ENCODE measurements at regions not wholly inside any gene's neighbourhood (a gene's known extent, or its start where the extent isn't known, plus 50 kb on each side); places are given as distances from the start of the nearest gene placed in this dataset.

DNA sequence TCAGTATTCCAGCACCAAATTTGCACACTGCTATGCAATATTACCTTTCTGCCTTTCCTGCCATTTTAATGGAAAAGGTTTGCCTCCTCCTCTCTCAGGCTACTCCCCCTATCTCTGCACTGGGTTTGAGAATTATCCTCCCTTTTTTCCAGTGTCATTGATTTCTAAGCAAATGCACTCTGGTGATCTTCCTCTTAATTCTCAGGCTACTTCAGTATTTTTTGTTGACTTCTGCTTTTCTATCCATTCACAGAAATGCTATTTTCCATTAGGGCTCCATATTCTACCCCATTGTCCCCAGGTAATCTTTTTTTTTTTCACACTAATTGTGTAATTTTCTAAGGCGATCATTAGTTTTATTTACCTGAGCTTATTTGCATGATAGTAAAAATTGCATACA lies 144.0 kb downstream of the GJA1 start:
- Mint-ChIP-seq H3K27me3 (ENCODE audit: low read depth) (no peaks in the 10 kb centered on the region), H3K4me3 (no peak overlapping the region), H3K4me1 (peaks cover 0 to 4% of the 10 kb centered on the region in 2 experiments; a peak in 2 of 4 replicates), H3K9me3 (no peaks in the 10 kb centered on the region), H3K27ac (no peak overlapping the region), H3K36me3 (ENCODE audit: insufficient read depth in 1 of 3, low read depth in 3 of 3) (no peaks in the 10 kb centered on the region)
- no peaks in the 10 kb centered on the region for H3K79me2 ChIP-seq (ENCODE audit: insufficient read depth, low read length)
- no peak overlapping the region for H4K5ac ChIP-seq (ENCODE audit: insufficient read length, low read depth, low read length)
- H2BK12ac ChIP-seq (ENCODE audit: insufficient read length, low read depth, low read length), result no peak overlapping the region
- H3K4ac ChIP-seq (ENCODE audit: low read depth, low read length), result no peak overlapping the region
- TF ChIP-seq, protein P1, sequence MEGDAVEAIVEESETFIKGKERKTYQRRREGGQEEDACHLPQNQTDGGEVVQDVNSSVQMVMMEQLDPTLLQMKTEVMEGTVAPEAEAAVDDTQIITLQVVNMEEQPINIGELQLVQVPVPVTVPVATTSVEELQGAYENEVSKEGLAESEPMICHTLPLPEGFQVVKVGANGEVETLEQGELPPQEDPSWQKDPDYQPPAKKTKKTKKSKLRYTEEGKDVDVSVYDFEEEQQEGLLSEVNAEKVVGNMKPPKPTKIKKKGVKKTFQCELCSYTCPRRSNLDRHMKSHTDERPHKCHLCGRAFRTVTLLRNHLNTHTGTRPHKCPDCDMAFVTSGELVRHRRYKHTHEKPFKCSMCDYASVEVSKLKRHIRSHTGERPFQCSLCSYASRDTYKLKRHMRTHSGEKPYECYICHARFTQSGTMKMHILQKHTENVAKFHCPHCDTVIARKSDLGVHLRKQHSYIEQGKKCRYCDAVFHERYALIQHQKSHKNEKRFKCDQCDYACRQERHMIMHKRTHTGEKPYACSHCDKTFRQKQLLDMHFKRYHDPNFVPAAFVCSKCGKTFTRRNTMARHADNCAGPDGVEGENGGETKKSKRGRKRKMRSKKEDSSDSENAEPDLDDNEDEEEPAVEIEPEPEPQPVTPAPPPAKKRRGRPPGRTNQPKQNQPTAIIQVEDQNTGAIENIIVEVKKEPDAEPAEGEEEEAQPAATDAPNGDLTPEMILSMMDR (conservative IDR thresholded peaks at IDR 0.05), result no peak
- no peak overlapping the region for H2BK20ac ChIP-seq (ENCODE audit: low read depth, low read length, poor library complexity, severe bottlenecking)
- H3K56ac ChIP-seq (ENCODE audit: insufficient read length, low read depth, low read length), result no peak overlapping the region
- no peak overlapping the region for H2BK5ac ChIP-seq (ENCODE audit: insufficient read length, low read length)
- H4K20me1 ChIP-seq (ENCODE audit: control insufficient read depth, insufficient read depth, insufficient read length), result no peaks in the 10 kb centered on the region
- no peak overlapping the region for H3K27ac ChIP-seq (ENCODE audit: insufficient read length, low read depth, low read length)
- H3K23ac ChIP-seq (ENCODE audit: insufficient read length, low read depth, low read length), result no peak overlapping the region
- no peak overlapping the region for H3K14ac ChIP-seq (ENCODE audit: insufficient read depth, low read length)
- no peak overlapping the region for H2AFZ ChIP-seq (ENCODE audit: low read length)
- no peaks in the 10 kb centered on the region for H3K4me1 ChIP-seq (ENCODE audit: insufficient read depth, low read length)
- H3K9ac ChIP-seq (ENCODE audit: extremely low read depth, insufficient read length, low read length), result no peak overlapping the region
- H4K8ac ChIP-seq (replicated peaks; ENCODE audit: insufficient read length, low read depth, low read length), result no peak overlapping the region
- H3K9me3 ChIP-seq (ENCODE audit: control insufficient read depth, low read depth, low read length), result no peaks in the 10 kb centered on the region
- no peak overlapping the region for H3K18ac ChIP-seq (ENCODE audit: insufficient read length, low read depth, low read length)
- no CpG with 5 or more reads among the region's 1 CpG for whole genome bisulfite sequencing (ENCODE audit: extremely low coverage, insufficient read length, low lambda C conversion rate)
- no peaks in the 10 kb centered on the region for H3K79me1 ChIP-seq (ENCODE audit: insufficient read depth, low read depth, low read length, poor library complexity, severe bottlenecking)
- no peak overlapping the region for H3K4me2 ChIP-seq (ENCODE audit: insufficient read depth, insufficient read length, low read length)
- no peak for DNase-seq
- H3K23me2 ChIP-seq (ENCODE audit: insufficient read length, low read depth, low read length, poor library complexity, severe bottlenecking), result no peaks in the 10 kb centered on the region
- no peak overlapping the region for H2BK120ac ChIP-seq (ENCODE audit: low read depth, low read length, poor library complexity, severe bottlenecking)
- H3T11ph ChIP-seq (ENCODE audit: low read length), result no peak overlapping the region
- no peak overlapping the region for H4K91ac ChIP-seq (ENCODE audit: insufficient read length, low read depth, low read length)
- no peaks in the 10 kb centered on the region for H3K27me3 ChIP-seq (ENCODE audit: insufficient read depth, low read length)
- H2AK5ac ChIP-seq (ENCODE audit: insufficient read length, low read length), result no peak overlapping the region
- H2BK15ac ChIP-seq (ENCODE audit: low read depth, low read length), result no peak overlapping the region

All from H9 (cell line).